ENCODE measurements at regions not wholly inside any gene's neighbourhood (a gene's known extent, or its start where the extent isn't known, plus 50 kb on each side); places are given as distances from the start of the nearest gene placed in this dataset.

- TF ChIP-seq ZNF512 (CRISPR knock-in tag; IDR thresholded peaks at IDR 0.05; ENCODE audit: borderline replicate concordance) (no peak), CTCF (IDR thresholded peaks at IDR 0.05) (no peak), ARID4B (CRISPR knock-in tag; IDR thresholded peaks at IDR 0.05; ENCODE audit: borderline replicate concordance) (no peak), CBFB (CRISPR knock-in tag; IDR thresholded peaks at IDR 0.05; ENCODE audit: low read depth) (no peak), GABPB1 (CRISPR knock-in tag; IDR thresholded peaks at IDR 0.05) (no peak), SP1 (CRISPR knock-in tag; conservative IDR thresholded peaks at IDR 0.05) (no peak), ZNF416 (CRISPR knock-in tag; IDR thresholded peaks at IDR 0.05) (no peak), E2F4 (CRISPR knock-in tag; IDR thresholded peaks at IDR 0.05; ENCODE audit: borderline replicate concordance, low read depth) (no peak), TP53 (CRISPR knock-in tag; IDR thresholded peaks at IDR 0.05) (no peak), JUN (CRISPR knock-in tag; IDR thresholded peaks at IDR 0.05) (no peak), ZNF219 (CRISPR knock-in tag; IDR thresholded peaks at IDR 0.05; ENCODE audit: borderline replicate concordance) (no peak), IRF1 (CRISPR knock-in tag; IDR thresholded peaks at IDR 0.05) (no peak)
Observed at GRCh38 chr17:73949903-73950592, 253.4 kb upstream of the RPL38 start.
